NCI-H2081 treated with DMSO at 0.1 percent for 48 hours (cell line): ENCODE measurements at regions not wholly inside any gene's neighbourhood (a gene's known extent, or its start where the extent isn't known, plus 50 kb on each side); places are given as distances from the start of the nearest gene placed in this dataset.

Experiments used
- DNase-seq: peaks from one replicate; lab custom pipeline; 2025; lab: John Stamatoyannopoulos, UW

- no peak for DNase-seq
Measured at GRCh38 chr10:58013406-58013805, 254.3 kb downstream of the IPMK start.

- DNase-seq = no peak
Measured at GRCh38 chr10:58010073-58010702, 257.5 kb downstream of the IPMK start.

GRCh38 chr10:58003945-58004344 lies 263.7 kb downstream of the IPMK start:
- DNase-seq = no peak

GRCh38 chr10:58001159-58001558 lies 266.5 kb downstream of the IPMK start:
- DNase-seq = no peak

GRCh38 chr10:57996536-57996935 lies 271.2 kb downstream of the IPMK start:
- no peak for DNase-seq

- no peak for DNase-seq
Measured at GRCh38 chr10:57993302-57993701, 274.4 kb downstream of the IPMK start.

- DNase-seq = no peak
Measured at GRCh38 chr10:57992321-57993077, 275.2 kb downstream of the IPMK start.

- no peak for DNase-seq
Measured at GRCh38 chr10:57988964-57989363, 278.7 kb downstream of the IPMK start.

GRCh38 chr10:57987055-57987721 lies 280.5 kb downstream of the IPMK start:
- DNase-seq = no peak

- no peak for DNase-seq
Measured at GRCh38 chr10:57986422-57986821, 281.3 kb downstream of the IPMK start.

- DNase-seq = no peak
Measured at GRCh38 chr10:57983281-57983791, 284.4 kb downstream of the IPMK start.

GRCh38 chr10:57982091-57982490 lies 285.6 kb downstream of the IPMK start:
- DNase-seq = no peak

- no peak for DNase-seq
Measured at GRCh38 chr10:57979956-57980355, 287.7 kb downstream of the IPMK start.

GRCh38 chr10:57979491-57979890 lies 288.2 kb downstream of the IPMK start:
- DNase-seq = no peak

- no peak for DNase-seq
Measured at GRCh38 chr10:57977262-57977661, 290.4 kb downstream of the IPMK start.

GRCh38 chr10:57973451-57973850 lies 294.2 kb downstream of the IPMK start:
- no peak for DNase-seq

- no peak for DNase-seq
Measured at GRCh38 chr10:57972783-57973182, 294.9 kb downstream of the IPMK start.

- DNase-seq = no peak
Measured at GRCh38 chr10:57968328-57969016, 299.2 kb downstream of the IPMK start.

GRCh38 chr10:57964351-57964750 lies 303.3 kb downstream of the IPMK start:
- DNase-seq = no peak

GRCh38 chr10:57963546-57963945 lies 304.1 kb downstream of the IPMK start:
- no peak for DNase-seq

- DNase-seq = no peak
Measured at GRCh38 chr10:57962839-57963238, 304.9 kb downstream of the IPMK start.

- no peak for DNase-seq
Measured at GRCh38 chr10:57961487-57961886, 306.2 kb downstream of the IPMK start.
